GM10266 (cell line): ENCODE measurements at regions not wholly inside any gene's neighbourhood (a gene's known extent, or its start where the extent isn't known, plus 50 kb on each side); places are given as distances from the start of the nearest gene placed in this dataset.
"Not testable (repeated sequence)": the region's sequence is repeated elsewhere in the genome, so short reads cannot be mapped to it uniquely, and the experiment has no call there.

Experiments
- DNase-seq: peaks from one replicate; pipeline ENCODE4 v3.0.0; 2012; ENCODE audit errors: extremely low spot score
- CTCF ChIP-seq: IDR thresholded peaks from 2 replicates; pipeline ENCODE4 v1.5.1; 2012; ENCODE audit warnings: mild to moderate bottlenecking, low read depth; ENCODE audit not compliant: control insufficient read depth, insufficient read depth; ENCODE audit errors: missing control alignments

DNA sequence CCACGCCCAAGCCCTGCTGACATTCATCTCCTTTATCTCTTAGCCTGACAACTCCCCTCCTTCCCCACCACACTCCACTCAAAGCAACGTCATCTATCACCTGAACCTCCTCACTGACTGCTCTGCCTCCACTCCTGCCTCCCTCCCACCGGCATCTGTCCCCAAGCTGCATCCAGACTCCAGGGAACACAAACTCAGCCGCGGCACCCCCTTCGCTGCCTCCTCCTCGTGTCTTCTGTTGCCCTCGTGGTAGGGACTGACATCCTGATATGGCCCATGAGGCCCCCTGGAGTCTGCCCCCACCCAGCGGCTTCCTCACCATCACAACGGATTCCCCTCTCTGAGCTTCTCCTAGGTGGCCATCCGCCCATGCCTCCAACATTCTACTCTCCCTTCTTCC, 101.0 kb upstream of the TAS2R1 start:
- TF ChIP-seq CTCF: no peak

GRCh38 chr5:9728261-9728660, 98.1 kb upstream of the TAS2R1 start:
- no peak for TF ChIP-seq CTCF
- no peak for DNase-seq

More for the DNA sequence above, 101.0 kb upstream of the TAS2R1 start:
- DNase-seq: no peak

GRCh38 chr5:9726931-9727330, 96.8 kb upstream of the TAS2R1 start:
- TF ChIP-seq CTCF: no peak
- no peak for DNase-seq

- not testable (repeated sequence) for DNase-seq
These were observed 95.1 kb upstream of the TAS2R1 start for GRCh38 chr5:9725265-9725664.

- DNase-seq: no peak
- TF ChIP-seq CTCF: no peak
These were observed 94.6 kb upstream of the TAS2R1 start for GRCh38 chr5:9724707-9725106.

DNA sequence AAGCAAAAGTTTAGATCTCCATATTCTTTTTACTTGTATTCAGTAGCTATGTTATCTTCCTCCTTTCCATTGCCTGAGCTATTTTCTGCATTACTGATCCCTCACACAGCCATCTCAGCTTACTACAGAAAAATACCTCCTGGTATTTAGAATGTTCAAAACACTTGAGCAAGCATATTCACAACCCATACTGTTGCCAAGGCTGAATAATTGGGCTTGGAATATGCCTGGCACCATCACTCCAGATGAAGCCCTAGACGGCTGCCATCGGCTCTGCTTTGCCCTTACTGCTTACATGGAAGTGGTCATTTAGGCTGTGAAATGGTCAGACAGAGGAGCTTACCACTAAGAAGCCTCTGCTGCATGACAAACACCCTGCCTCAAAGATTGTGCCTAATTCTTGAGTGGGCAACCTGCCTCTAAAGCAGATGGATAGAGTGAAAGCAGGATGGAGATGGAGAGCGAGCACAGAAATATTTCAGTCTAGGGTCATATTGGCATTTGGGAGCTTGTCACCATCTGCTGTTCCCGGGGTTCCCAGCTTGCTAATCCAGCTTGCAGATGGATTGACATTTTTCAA, 92.5 kb upstream of the TAS2R1 start:
- no peak for TF ChIP-seq CTCF
- DNase-seq: no peak

DNA sequence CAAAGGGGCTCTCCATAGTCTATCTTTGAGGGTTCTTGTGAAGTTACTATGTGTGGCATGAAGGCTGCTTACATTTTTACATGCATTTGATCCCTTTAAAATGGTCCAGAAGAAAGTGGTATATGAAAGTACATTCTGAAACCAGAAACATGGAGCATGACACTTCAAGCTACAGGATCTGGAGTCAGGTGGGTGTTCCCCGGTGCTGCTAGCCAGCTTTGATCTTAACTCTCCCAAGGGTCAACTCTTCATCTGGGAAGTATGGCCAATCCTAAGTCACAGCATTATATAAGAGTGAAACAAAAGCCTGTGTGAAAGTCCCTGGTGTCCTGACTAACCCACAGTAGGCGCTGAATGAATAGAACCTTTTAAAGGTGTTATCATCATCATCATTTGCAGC, 91.0 kb upstream of the TAS2R1 start:
- TF ChIP-seq CTCF: no peak
- DNase-seq: no peak

GRCh38 chr5:9720361-9720760, 90.2 kb upstream of the TAS2R1 start:
- TF ChIP-seq CTCF: no peak
- no peak for DNase-seq
